GM12873 (cell line): ENCODE measurements at regions not wholly inside any gene's neighbourhood (a gene's known extent, or its start where the extent isn't known, plus 50 kb on each side); places are given as distances from the start of the nearest gene placed in this dataset.

Source experiments
- TF ChIP-seq, protein P1 (sequence below): IDR thresholded peaks from 2 replicates; pipeline ENCODE4 v1.5.1; 2012; ENCODE audit warnings: low read depth, mild to moderate bottlenecking, moderate library complexity, low read length, control low read depth; ENCODE audit not compliant: insufficient read depth; ENCODE audit errors: missing control alignments

DNA sequence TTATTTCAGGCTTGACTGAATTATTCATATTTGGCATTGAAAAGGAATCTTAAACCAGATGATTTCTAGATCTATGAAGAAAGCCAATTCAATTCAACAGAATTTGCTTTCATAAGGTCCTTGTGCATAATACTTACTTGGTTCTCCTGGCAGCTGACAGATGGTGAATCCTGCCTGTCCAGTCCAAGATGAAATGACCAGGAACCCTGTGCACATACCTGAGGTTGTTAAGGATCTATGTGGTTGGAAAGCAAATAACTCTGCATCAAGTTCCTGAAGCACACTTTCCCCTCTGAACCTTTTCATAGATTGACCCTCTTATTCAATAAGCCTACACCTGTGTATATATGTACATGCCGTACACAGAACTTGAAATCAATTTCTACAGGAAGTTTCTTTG lies 562.7 kb downstream of the PPARGC1A start:
- TF ChIP-seq, protein P1, sequence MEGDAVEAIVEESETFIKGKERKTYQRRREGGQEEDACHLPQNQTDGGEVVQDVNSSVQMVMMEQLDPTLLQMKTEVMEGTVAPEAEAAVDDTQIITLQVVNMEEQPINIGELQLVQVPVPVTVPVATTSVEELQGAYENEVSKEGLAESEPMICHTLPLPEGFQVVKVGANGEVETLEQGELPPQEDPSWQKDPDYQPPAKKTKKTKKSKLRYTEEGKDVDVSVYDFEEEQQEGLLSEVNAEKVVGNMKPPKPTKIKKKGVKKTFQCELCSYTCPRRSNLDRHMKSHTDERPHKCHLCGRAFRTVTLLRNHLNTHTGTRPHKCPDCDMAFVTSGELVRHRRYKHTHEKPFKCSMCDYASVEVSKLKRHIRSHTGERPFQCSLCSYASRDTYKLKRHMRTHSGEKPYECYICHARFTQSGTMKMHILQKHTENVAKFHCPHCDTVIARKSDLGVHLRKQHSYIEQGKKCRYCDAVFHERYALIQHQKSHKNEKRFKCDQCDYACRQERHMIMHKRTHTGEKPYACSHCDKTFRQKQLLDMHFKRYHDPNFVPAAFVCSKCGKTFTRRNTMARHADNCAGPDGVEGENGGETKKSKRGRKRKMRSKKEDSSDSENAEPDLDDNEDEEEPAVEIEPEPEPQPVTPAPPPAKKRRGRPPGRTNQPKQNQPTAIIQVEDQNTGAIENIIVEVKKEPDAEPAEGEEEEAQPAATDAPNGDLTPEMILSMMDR, result no peak

DNA sequence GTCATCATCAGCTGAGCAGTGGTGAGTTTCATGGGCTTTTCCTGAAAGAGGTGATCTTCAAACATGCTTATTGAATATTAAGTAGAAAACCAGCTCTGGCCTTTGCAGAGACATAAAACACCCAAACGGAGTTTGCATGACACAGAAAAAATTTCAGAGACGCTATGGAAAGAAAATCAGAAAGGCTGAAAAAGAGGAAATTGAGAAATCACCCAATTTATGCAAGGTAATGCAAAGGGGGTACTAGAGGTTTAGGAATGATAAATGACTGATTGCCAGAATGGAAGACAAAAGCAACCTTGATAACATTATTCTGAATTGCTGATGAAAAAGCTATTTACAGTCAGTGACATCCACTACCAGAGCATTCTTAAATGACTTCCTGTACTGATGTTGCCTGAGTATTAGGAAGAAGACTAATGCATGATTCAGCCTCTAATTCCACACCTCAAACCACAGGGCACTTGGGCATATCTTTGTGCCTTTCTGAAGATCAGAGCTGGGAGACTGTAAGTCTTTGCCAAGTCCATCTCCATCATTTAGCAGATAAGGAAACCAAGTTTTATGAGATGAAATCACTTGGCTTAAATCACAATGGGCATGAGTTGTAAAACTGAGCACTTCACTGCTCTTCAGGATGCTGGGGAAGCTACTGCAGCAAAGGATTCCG lies 565.7 kb downstream of the PPARGC1A start:
- TF ChIP-seq, protein P1, result no peak

GRCh38 chr4:23323436-23323835 lies 566.4 kb downstream of the PPARGC1A start:
- TF ChIP-seq, protein P1, result no peak

DNA sequence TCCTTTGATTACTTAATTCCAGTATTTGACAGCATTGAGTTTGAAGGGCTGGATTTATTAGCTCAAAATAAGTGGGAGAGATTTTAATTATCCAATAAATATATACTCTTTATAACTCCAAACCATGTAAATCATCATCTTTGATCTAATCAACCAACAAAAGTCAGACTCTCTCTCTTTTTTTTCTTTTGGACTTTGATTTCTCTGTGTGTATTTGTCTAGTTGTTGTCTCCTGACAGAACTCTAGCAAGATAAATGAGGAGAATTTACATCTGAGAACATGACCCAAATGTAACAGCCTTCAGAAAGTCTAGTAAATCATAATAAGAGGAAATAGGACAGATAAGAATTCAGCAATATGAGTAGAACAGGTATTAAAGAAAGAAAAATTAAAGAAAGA lies 567.1 kb downstream of the PPARGC1A start:
- TF ChIP-seq, protein P1, result no peak

- TF ChIP-seq, protein P1, result no peak
Observed at GRCh38 chr4:23320931-23321587, 568.8 kb downstream of the PPARGC1A start.

- TF ChIP-seq, protein P1, result no peak
Observed at GRCh38 chr4:23312686-23313085, 577.2 kb downstream of the PPARGC1A start.

GRCh38 chr4:23311983-23312382 lies 577.9 kb downstream of the PPARGC1A start:
- TF ChIP-seq, protein P1, result no peak
